ENCODE measurements at regions not wholly inside any gene's neighbourhood (a gene's known extent, or its start where the extent isn't known, plus 50 kb on each side); places are given as distances from the start of the nearest gene placed in this dataset.
A peak's percentile ranks its signal among the peaks of the same experiment; 100 is the strongest.
"Not testable (repeated sequence)": the region's sequence is repeated elsewhere in the genome, so short reads cannot be mapped to it uniquely, and the experiment has no call there.

GRCh38 chr16:88151859-88152843, 200.9 kb downstream of the BANP start:
- not testable (repeated sequence) for DNase-seq (ENCODE audit: extremely low read depth, low read depth)

DNA sequence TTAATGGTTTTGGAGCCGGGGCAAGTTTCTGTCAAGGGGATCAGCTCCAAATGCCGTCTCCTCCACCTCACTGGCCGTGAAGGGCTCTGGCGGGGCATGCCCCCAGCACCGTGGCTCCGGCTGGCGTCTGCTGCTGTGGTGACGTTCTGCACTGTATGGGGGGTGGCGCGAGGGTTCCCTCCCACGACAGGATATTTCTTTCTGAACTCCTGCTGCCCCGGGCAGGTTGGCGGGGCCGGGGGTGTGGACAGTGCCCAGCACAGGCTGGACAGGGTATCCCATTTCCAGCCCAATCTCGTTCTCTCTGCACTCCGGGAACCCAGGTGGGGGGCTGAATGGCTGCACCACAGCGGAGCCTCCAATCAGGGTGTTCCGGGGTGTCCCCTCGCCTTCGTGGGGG, 201.6 kb downstream of the BANP start:
- not testable (repeated sequence) for DNase-seq (ENCODE audit: extremely low read depth, low read depth)

GRCh38 chr16:88153516-88153915, 202.3 kb downstream of the BANP start:
- not testable (repeated sequence) for DNase-seq (ENCODE audit: extremely low read depth, low read depth)

- DNase-seq (ENCODE audit: extremely low read depth, low read depth) = not testable (repeated sequence)
Measured at GRCh38 chr16:88154886-88155285, 203.7 kb downstream of the BANP start.

GRCh38 chr16:88155681-88156080, 204.4 kb downstream of the BANP start:
- DNase-seq (ENCODE audit: extremely low read depth, low read depth) = not testable (repeated sequence)

DNA sequence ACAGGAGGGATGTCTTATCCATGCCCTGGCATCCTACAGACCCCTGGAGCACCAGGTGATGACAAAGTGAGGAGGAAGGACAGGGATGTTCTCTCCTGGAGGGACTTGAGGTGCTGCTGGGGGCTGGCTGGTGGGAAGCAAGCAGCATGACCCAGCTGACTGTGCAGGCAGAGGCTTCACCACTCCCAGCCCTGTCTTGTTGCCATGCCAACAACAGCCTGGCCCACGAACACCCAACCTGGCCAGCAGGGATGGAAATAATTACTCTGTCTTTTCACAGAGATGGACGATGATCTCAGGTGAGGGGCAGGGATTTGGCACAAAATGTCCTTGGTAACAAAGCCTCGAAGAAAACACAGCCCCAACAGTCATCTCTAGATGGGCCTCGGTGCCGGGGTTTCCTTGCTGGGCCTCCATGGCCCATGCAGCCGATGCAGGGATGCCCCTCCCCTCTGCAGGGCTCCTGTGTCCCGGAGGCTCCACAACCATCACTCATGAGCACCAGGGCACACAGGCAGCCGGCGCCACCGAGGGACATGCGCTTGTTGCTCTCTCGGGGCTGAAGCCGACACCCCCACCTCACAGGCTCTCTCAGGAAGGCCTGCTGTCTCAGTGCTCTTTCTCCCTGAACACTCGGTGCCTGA, 205.5 kb downstream of the BANP start:
- not testable (repeated sequence) for DNase-seq (ENCODE audit: extremely low read depth, low read depth)

DNA sequence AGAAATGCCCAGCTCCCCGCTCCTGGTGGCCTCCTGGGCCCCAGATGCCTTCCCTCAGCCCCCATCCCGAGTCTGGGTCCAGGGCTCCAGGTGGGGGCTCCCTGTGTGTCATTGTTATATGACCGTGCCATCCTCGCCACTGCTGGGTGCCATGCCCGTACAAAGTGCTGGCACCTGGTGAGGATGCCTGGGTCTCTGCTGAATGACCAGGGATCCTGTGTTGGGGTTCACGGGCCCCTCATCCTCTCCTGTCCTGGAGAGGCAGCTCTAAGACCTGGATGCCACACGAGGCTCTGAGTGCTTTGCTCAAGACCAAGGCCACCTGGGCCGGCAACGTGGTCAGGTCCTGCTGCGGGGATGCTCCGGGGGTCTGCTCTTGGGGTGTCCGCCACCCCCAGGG, 206.5 kb downstream of the BANP start:
- not testable (repeated sequence) for DNase-seq (ENCODE audit: extremely low read depth, low read depth)

GRCh38 chr16:88158256-88159045, 207.2 kb downstream of the BANP start:
- DNase-seq (ENCODE audit: extremely low read depth, low read depth) = not testable (repeated sequence)

DNA sequence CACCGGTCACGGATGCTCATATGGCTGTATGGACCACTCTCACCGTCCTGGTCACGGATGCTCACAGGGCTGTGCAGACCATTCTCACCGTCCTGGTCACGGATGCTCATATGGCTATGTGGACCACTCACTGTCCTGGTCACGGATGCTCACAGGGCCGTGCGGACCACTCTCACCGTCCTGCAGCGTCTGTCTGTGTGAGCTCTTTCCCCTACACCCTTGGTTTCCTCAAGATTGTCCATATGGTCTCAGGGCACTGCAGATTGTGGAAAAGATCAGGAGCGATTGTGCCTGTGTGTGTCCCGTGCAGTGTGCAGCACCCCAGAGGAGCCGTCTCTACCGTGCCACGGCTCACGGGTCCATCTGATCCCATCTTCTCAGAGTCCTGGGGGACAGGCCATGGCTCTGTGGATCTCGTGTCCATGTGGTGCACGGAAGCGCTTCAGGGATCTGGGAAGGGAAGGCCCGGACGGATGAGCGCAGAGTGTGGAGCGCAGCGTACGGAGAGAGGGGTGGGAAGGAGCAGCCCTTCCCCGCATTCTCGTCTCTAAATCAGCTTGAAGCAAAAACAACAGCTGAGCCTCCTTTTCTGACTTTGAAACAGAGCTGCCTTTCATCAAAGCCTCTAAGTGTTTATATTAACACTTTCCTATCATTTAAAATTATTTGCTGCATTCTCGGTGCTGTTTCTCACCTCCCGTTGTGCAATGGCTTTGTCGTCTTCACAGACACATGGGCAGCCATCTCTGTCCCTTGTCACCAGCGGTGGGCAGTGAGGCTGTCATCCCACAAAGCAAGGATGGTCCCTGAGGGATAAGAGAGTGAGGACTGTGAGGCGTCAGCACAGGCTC, 208.0 kb downstream of the BANP start:
- not testable (repeated sequence) for DNase-seq (ENCODE audit: extremely low read depth, low read depth)

- DNase-seq (ENCODE audit: extremely low read depth, low read depth) = not testable (repeated sequence)
Measured at GRCh38 chr16:88159897-88160335, 208.7 kb downstream of the BANP start.

DNA sequence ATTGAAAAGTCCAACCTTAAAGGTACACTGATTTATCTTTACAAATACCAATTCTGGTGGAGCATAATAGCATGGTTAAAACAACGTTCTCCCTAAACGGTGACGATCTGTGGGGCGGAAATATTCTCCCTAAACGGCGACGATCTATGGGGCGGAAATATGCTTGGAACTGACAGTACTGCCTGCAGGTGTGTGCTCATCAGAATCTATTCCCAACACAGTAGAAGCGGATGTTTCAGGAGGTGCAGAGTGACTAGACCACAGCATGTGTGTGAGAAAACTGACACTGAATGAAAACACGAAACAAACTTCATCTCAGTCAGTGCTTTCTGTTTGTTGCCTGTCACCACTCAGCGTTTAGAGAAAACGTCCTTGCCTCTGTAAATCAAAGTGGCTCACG, 210.0 kb downstream of the BANP start:
- not testable (repeated sequence) for DNase-seq (ENCODE audit: extremely low read depth, low read depth)

- peak; percentile 35 for DNase-seq (ENCODE audit: extremely low read depth, low read depth)
Measured at GRCh38 chr16:88161623-88162275, 210.5 kb downstream of the BANP start.

DNA sequence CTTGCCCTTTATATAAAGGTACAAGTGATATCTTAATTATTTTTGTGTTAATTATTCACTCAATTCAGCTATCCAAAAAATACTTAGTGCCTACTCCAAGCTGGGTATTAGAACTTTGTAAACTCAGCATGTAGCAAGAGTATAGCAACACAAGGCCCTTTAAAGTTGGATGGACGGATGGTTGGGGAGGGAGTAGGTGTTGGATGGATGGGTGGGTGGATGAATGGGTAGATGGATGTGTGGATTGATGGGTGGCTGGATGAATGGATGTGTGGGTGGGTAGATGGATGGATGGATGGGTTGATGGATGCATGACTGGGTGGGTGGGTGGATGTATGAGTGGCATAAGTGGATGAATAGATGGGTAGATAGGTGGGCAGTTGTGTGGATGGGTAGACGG, 211.5 kb downstream of the BANP start:
- not testable (repeated sequence) for DNase-seq (ENCODE audit: extremely low read depth, low read depth)

GRCh38 chr16:88164196-88165039, 213.2 kb downstream of the BANP start:
- not testable (repeated sequence) for DNase-seq (ENCODE audit: extremely low read depth, low read depth)

GRCh38 chr16:88165040-88165544, 213.9 kb downstream of the BANP start:
- DNase-seq (ENCODE audit: extremely low read depth, low read depth) = not testable (repeated sequence)

DNA sequence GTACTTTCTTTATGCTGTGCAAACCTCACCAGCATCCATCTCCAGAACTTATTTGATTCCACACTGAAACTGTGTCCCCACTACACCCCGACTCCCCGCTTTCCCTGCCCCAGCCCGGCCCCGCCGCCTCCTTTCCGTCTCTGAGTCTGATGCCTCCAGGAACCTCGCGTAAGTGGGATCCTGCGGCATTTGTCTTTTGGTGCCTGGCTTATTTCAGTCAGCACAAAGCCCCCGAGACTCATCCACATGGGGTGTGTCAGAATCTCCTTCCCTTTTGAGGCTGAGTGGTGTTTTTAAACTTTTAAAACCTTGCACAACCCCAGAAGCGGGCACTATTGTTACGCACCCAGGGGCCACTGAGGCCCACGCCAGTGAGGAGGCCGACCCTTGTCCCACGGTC, 214.4 kb downstream of the BANP start:
- not testable (repeated sequence) for DNase-seq (ENCODE audit: extremely low read depth, low read depth)

DNA sequence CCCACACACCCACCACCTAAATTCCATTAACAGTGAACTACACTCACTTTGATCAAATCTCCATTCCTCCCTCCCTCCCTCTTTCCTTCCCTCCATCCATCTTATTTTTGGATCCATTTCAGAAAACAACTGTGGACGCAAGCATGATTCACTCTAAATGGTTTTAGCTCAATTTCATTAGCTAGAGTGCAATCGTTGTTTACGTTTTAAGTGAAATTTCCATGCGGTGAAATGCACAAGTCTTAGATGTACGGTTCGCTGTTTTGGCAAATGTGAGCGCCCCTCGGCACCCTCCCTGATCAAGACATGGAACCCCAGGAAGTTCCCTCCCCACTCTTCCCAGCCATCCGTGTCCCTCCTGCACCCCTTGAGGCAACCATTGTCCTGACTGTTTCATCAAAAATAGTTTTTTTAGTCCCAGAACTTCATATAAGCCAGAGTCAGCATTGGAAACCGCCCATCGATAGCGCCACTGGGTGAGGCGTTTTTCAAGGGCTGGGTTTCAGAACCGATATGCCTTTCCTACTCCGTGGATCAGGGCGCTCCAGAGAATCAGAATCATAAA, 215.1 kb downstream of the BANP start:
- not testable (repeated sequence) for DNase-seq (ENCODE audit: extremely low read depth, low read depth)
